PC-3 (cell line): ENCODE measurements at regions not wholly inside any gene's neighbourhood (a gene's known extent, or its start where the extent isn't known, plus 50 kb on each side); places are given as distances from the start of the nearest gene placed in this dataset.
A peak's percentile ranks its signal among the peaks of the same experiment; 100 is the strongest.
"Not testable (repeated sequence)": the region's sequence is repeated elsewhere in the genome, so short reads cannot be mapped to it uniquely, and the experiment has no call there.

Experiments
- ATAC-seq: fragments of 200-7000 bp; cut with Tn5 transposase; 2 replicates; pipeline ENCODE4 v1.9.1; 2020; ENCODE audit warnings: mild to moderate bottlenecking, moderate library complexity
- BruUV-seq: library from RNA; stranded (reverse); fragments of 400-500 nt; replicated peaks from 2 replicates; lab custom pipeline; 2021; lab: Mats Ljungman, UMichigan
- CTCF ChIA-PET: fragments of 300-600 bp; sonication (Branson Sonifier 250); formaldehyde crosslinking; loops from one replicate; lab custom pipeline; 2022; ENCODE audit warnings: antibody characterized with exemption; lab: Charles Lee
- POLR2A ChIA-PET: fragments of 300-600 bp; sonication (Branson Sonifier 250); formaldehyde crosslinking; loops from one replicate; lab custom pipeline; 2022; ENCODE audit warnings: antibody characterized with exemption; ENCODE audit not compliant: unreplicated experiment; lab: Charles Lee
- DNase-seq: peaks from one replicate; pipeline ENCODE4 v3.0.0-alpha.2; 2015
- H2AFZ ChIP-seq: fragments of 300-600 bp; sonication (generic); 2 replicates; pipeline ENCODE4 v1.6.0; 2016; ENCODE audit warnings: antibody characterized with exemption, low read length
- H3F3A ChIP-seq: fragments of 300-600 bp; sonication (generic); one replicate; pipeline ENCODE4 v1.6.0; 2017; ENCODE audit warnings: antibody characterized with exemption, low read length, control low read depth, mild to moderate bottlenecking; ENCODE audit not compliant: unreplicated experiment
- H3K27ac ChIP-seq: fragments of 300-600 bp; sonication (generic); 2 replicates; pipeline ENCODE4 v1.5.1; 2016; ENCODE audit warnings: mild to moderate bottlenecking, low read length
- H3K27me3 ChIP-seq: fragments of 300-600 bp; sonication (generic); 2 replicates; pipeline ENCODE4 v1.6.1; 2016; ENCODE audit warnings: low read length, mixed read lengths
- H3K36me3 ChIP-seq: fragments of 300-600 bp; sonication (generic); 2 replicates; pipeline ENCODE4 v1.6.1; 2016; ENCODE audit warnings: low read depth, mixed run types, low read length, mixed read lengths
- H3K4me1 ChIP-seq: fragments of 300-600 bp; sonication (generic); 2 replicates; pipeline ENCODE4 v1.5.1; 2016; ENCODE audit warnings: low read length; ENCODE audit not compliant: insufficient read depth
- H3K4me2 ChIP-seq: fragments of 300-600 bp; sonication (generic); 2 replicates; pipeline ENCODE4 v1.6.0; 2016; ENCODE audit warnings: low read length
- H3K4me3 ChIP-seq: fragments of 300-600 bp; sonication (generic); 2 replicates; pipeline ENCODE4 v1.5.1; 2016; ENCODE audit warnings: mild to moderate bottlenecking, low read length, mixed read lengths
- H3K79me2 ChIP-seq: fragments of 300-600 bp; sonication (generic); 2 replicates; pipeline ENCODE4 v1.6.1; 2017; ENCODE audit warnings: low read length, mixed read lengths
- H3K9ac ChIP-seq: fragments of 300-600 bp; sonication (generic); 2 replicates; pipeline ENCODE4 v1.6.0; 2016; ENCODE audit warnings: mild to moderate bottlenecking, low read length
- H3K9me2 ChIP-seq: fragments of 300-600 bp; sonication (generic); replicated peaks from 2 replicates; pipeline ENCODE4 v1.6.1; 2016; ENCODE audit warnings: mixed run types, low read length, mixed read lengths
- H3K9me3 ChIP-seq: fragments of 300-600 bp; sonication (generic); 2 replicates; pipeline ENCODE4 v1.6.1; 2016; ENCODE audit warnings: low read length, mixed read lengths
- H4K20me1 ChIP-seq: fragments of 300-600 bp; sonication (generic); 2 replicates; pipeline ENCODE4 v1.6.1; 2016; ENCODE audit warnings: low read length, mixed read lengths
- CTCF ChIP-seq: fragments of 300-600 bp; sonication (generic); conservative IDR thresholded peaks from 2 replicates; pipeline ENCODE4 v1.5.1; 2017; ENCODE audit warnings: antibody characterized with exemption, low read depth, mild to moderate bottlenecking, low read length
- EZH2 ChIP-seq: fragments of 300-600 bp; sonication (generic); IDR thresholded peaks from one replicate; pipeline ENCODE4 v1.6.1; 2017; ENCODE audit warnings: antibody characterized with exemption, mild to moderate bottlenecking, low read length; ENCODE audit not compliant: unreplicated experiment
- EZH2phosphoT487 ChIP-seq: fragments of 300-600 bp; sonication (generic); IDR thresholded peaks from 2 replicates; pipeline ENCODE4 v1.6.1; 2018; ENCODE audit warnings: mild to moderate bottlenecking, antibody characterized with exemption, low read length, borderline replicate concordance
- intact Hi-C: fragments of 100-400 bp; cut with micrococcal nuclease; formaldehyde crosslinking; loops from 2 replicates; pipeline ENCODE4 v1.9.0; 2023

GRCh38 chrX:45801554-45801953, 600.9 kb upstream of the DIPK2B start:
- POLR2A ChIA-PET, result interaction anchor here (0.6 to 1.0 kb wide), 4 partner anchors 26 to 574 kb away, joined by 3 to 10 read pairs (median 5); no protein-coding TSS in a partner anchor
- peak; percentile 71 for DNase-seq
- H3K4me2 ChIP-seq, result peak overlapping the region; percentile 83

GRCh38 chrX:45800746-45801453, 600.2 kb upstream of the DIPK2B start:
- CTCF ChIA-PET, result interaction anchor here (0.6 to 1.6 kb wide), 4 partner anchors 18 to 454 kb away, joined by 3 to 7 read pairs (median 4); no protein-coding TSS in a partner anchor
- DNase-seq (peak; percentile 57), ATAC-seq (peak; percentile 9; the same call in 1 of the 2 replicates)
- POLR2A ChIA-PET, result interaction anchor here (0.6 to 1.0 kb wide), 4 partner anchors 26 to 363 kb away, joined by 3 to 10 read pairs (median 4); no protein-coding TSS in a partner anchor
- intact Hi-C loops, result loop anchor here (2.0 kb wide), 1 partner anchor 48 kb away; no protein-coding TSS in a partner anchor
- H4K20me1 ChIP-seq, H2AFZ ChIP-seq, BruUV-seq, H3K27me3 ChIP-seq, H3K9me3 ChIP-seq, H3K9me2 ChIP-seq: not testable (repeated sequence)
- Histone ChIP-seq H3K4me3 (peak overlapping the region; percentile 58), H3F3A (peaks cover 16% of the 10 kb centered on the region), H3K79me2 (peaks cover 76% of the 10 kb centered on the region), H3K4me2 (peak overlapping the region; percentile 83), H3K9ac (peak overlapping the region; percentile 78), H3K36me3 (peaks cover 37% of the 10 kb centered on the region), H3K4me1 (peaks cover 71% of the 10 kb centered on the region), H3K27ac (peak overlapping the region; percentile 98)

More at GRCh38 chrX:45801554-45801953, 600.9 kb upstream of the DIPK2B start:
- no peaks in the 10 kb centered on the region for H3K9me2 ChIP-seq
- CTCF ChIA-PET, result interaction anchor here (0.6 to 1.6 kb wide), 7 partner anchors 19 to 575 kb away, joined by 3 to 7 read pairs (median 4); no protein-coding TSS in a partner anchor
- H4K20me1 ChIP-seq, result no peaks in the 10 kb centered on the region
- TF ChIP-seq EZH2phosphoT487, result no peak
- peak; percentile 59 for TF ChIP-seq CTCF
- H3K4me1 ChIP-seq, result peaks cover 65% of the 10 kb centered on the region
- intact Hi-C loops, result loop anchor here (2.0 kb wide), 1 partner anchor 47 kb away; no protein-coding TSS in a partner anchor
- H2AFZ ChIP-seq, result no peak overlapping the region
- ATAC-seq, result peak; percentile 52
- H3K36me3 ChIP-seq, result peaks cover 36% of the 10 kb centered on the region
- peaks cover 10% of the 10 kb centered on the region for H3F3A ChIP-seq
- H3K27ac ChIP-seq, result peak overlapping the region; percentile 98
- no TSS peak for BruUV-seq
- peaks cover 76% of the 10 kb centered on the region for H3K79me2 ChIP-seq
- H3K9ac ChIP-seq, result peak overlapping the region; percentile 78
- no peaks in the 10 kb centered on the region for H3K27me3 ChIP-seq
- peak overlapping the region; percentile 58 for H3K4me3 ChIP-seq
- H3K9me3 ChIP-seq, result no peaks in the 10 kb centered on the region

- Histone ChIP-seq H3K4me2 (peak overlapping the region; percentile 30), H3K9ac (no peak overlapping the region), H2AFZ (no peak overlapping the region), H3K36me3 (peaks cover 37% of the 10 kb centered on the region), H3F3A (peaks cover 10% of the 10 kb centered on the region), H3K9me2 (no peaks in the 10 kb centered on the region), H3K4me3 (no peak overlapping the region), H3K79me2 (peaks cover 87% of the 10 kb centered on the region), H4K20me1 (no peaks in the 10 kb centered on the region), H3K27me3 (no peaks in the 10 kb centered on the region), H3K27ac (peak overlapping the region; percentile 98; the same call in 1 of the 2 replicates), H3K4me1 (peaks cover 78% of the 10 kb centered on the region), H3K9me3 (no peaks in the 10 kb centered on the region)
- intact Hi-C loops, result no loop called here
- ATAC-seq, result no peak
- no peak for DNase-seq
- ChIA-PET POLR2A (no interaction called here), CTCF (no interaction called here)
- no TSS peak for BruUV-seq
- TF ChIP-seq CTCF (no peak), EZH2 (no peak), EZH2phosphoT487 (no peak)
Measured at GRCh38 chrX:45799576-45799975, 598.9 kb upstream of the DIPK2B start.
